Skeletal muscle tissue (tissue), 3 donors: ENCODE measurements at regions not wholly inside any gene's neighbourhood (a gene's known extent, or its start where the extent isn't known, plus 50 kb on each side); places are given as distances from the start of the nearest gene placed in this dataset.

Experiments used
- H3K27ac ChIP-seq: one replicate; pipeline ENCODE4 v1.7.0; 2013; ENCODE audit warnings: mild to moderate bottlenecking, low read depth, low read length, inconsistent platforms
- H3K27me3 ChIP-seq, 3 donors: one replicate each; pipeline ENCODE4 v1.7.0; 2013; ENCODE audit warnings: low read length in 3 of 3; ENCODE audit not compliant: control insufficient read depth in 3 of 3, insufficient read depth in 3 of 3
- H3K36me3 ChIP-seq, 3 donors: one replicate each; pipeline ENCODE4 v1.7.0; 2013; ENCODE audit warnings: low read length in 3 of 3; ENCODE audit not compliant: control insufficient read depth in 3 of 3, insufficient read depth in 3 of 3
- H3K4me1 ChIP-seq, 3 donors: one replicate each; pipeline ENCODE4 v1.7.0; 2013; ENCODE audit warnings: low read length in 3 of 3, mild to moderate bottlenecking in 3 of 3; ENCODE audit not compliant: control insufficient read depth in 3 of 3, insufficient read depth in 3 of 3
- H3K4me3 ChIP-seq, 3 donors: one replicate each; pipeline ENCODE4 v1.7.0; 2013; ENCODE audit warnings: low read length in 3 of 3
- H3K9ac ChIP-seq, 3 donors: one replicate each; pipeline ENCODE4 v1.7.0; 2013; ENCODE audit warnings: low read length in 3 of 3, mild to moderate bottlenecking in 3 of 3, moderate library complexity in 2 of 3, low read depth in 1 of 3
- H3K9me3 ChIP-seq, 3 donors: one replicate each; pipeline ENCODE4 v1.7.0; 2013; ENCODE audit warnings: low read length in 3 of 3; ENCODE audit not compliant: control insufficient read depth in 3 of 3
- donor health status: Osteomylitis.

GRCh38 chr7:156445997-156446761, 194.4 kb upstream of the RNF32 start:
- H3K27ac ChIP-seq: no peak overlapping the region
- peaks cover 0 to 4% (median 0%) of the 10 kb centered on the region in 3 donors for H3K9me3 ChIP-seq
- no peaks in the 10 kb centered on the region for H3K36me3 ChIP-seq
- peaks cover 0 to 4% (median 0%) of the 10 kb centered on the region in 3 donors for H3K27me3 ChIP-seq
- no peak overlapping the region for H3K4me3 ChIP-seq
- H3K4me1 ChIP-seq: no peaks in the 10 kb centered on the region
- H3K9ac ChIP-seq: no peak overlapping the region

GRCh38 chr7:156442516-156442915, 198.1 kb upstream of the RNF32 start:
- H3K27me3 ChIP-seq: peaks cover 0 to 4% (median 0%) of the 10 kb centered on the region in 3 donors
- H3K9me3 ChIP-seq: no peaks in the 10 kb centered on the region
- H3K4me1 ChIP-seq: no peaks in the 10 kb centered on the region
- no peak overlapping the region for H3K27ac ChIP-seq
- H3K36me3 ChIP-seq: no peaks in the 10 kb centered on the region
- H3K9ac ChIP-seq: no peak overlapping the region
- H3K4me3 ChIP-seq: no peak overlapping the region

GRCh38 chr7:156440456-156440855, 200.1 kb upstream of the RNF32 start:
- no peaks in the 10 kb centered on the region for H3K4me1 ChIP-seq
- H3K9ac ChIP-seq: no peak overlapping the region
- no peaks in the 10 kb centered on the region for H3K9me3 ChIP-seq
- H3K27ac ChIP-seq: no peak overlapping the region
- H3K27me3 ChIP-seq: peaks cover 0 to 4% (median 0%) of the 10 kb centered on the region in 3 donors
- no peaks in the 10 kb centered on the region for H3K36me3 ChIP-seq
- H3K4me3 ChIP-seq: no peak overlapping the region

GRCh38 chr7:156438011-156438410, 202.6 kb upstream of the RNF32 start:
- no peaks in the 10 kb centered on the region for H3K4me1 ChIP-seq
- no peak overlapping the region for H3K27ac ChIP-seq
- no peak overlapping the region for H3K9ac ChIP-seq
- no peaks in the 10 kb centered on the region for H3K9me3 ChIP-seq
- no peak overlapping the region for H3K4me3 ChIP-seq
- no peaks in the 10 kb centered on the region for H3K36me3 ChIP-seq
- H3K27me3 ChIP-seq: peaks cover 0 to 4% (median 0%) of the 10 kb centered on the region in 3 donors

GRCh38 chr7:156437021-156437614, 203.5 kb upstream of the RNF32 start:
- H3K36me3 ChIP-seq: no peaks in the 10 kb centered on the region
- no peaks in the 10 kb centered on the region for H3K9me3 ChIP-seq
- no peaks in the 10 kb centered on the region for H3K4me1 ChIP-seq
- no peak overlapping the region for H3K27ac ChIP-seq
- no peak overlapping the region for H3K4me3 ChIP-seq
- H3K9ac ChIP-seq: no peak overlapping the region
- H3K27me3 ChIP-seq: peaks cover 0 to 4% (median 0%) of the 10 kb centered on the region in 3 donors

- no peaks in the 10 kb centered on the region for H3K9me3 ChIP-seq
- no peak overlapping the region for H3K4me3 ChIP-seq
- no peak overlapping the region for H3K27ac ChIP-seq
- no peak overlapping the region for H3K9ac ChIP-seq
- H3K36me3 ChIP-seq: no peaks in the 10 kb centered on the region
- no peaks in the 10 kb centered on the region for H3K27me3 ChIP-seq
- H3K4me1 ChIP-seq: no peaks in the 10 kb centered on the region
Measured at GRCh38 chr7:156435486-156436231, 204.9 kb upstream of the RNF32 start.

GRCh38 chr7:156434706-156435105, 205.9 kb upstream of the RNF32 start:
- H3K27me3 ChIP-seq: no peaks in the 10 kb centered on the region
- no peaks in the 10 kb centered on the region for H3K9me3 ChIP-seq
- no peaks in the 10 kb centered on the region for H3K36me3 ChIP-seq
- H3K27ac ChIP-seq: no peak overlapping the region
- no peak overlapping the region for H3K4me3 ChIP-seq
- H3K9ac ChIP-seq: no peak overlapping the region
- no peaks in the 10 kb centered on the region for H3K4me1 ChIP-seq

- no peak overlapping the region for H3K27ac ChIP-seq
- no peak overlapping the region for H3K9ac ChIP-seq
- no peaks in the 10 kb centered on the region for H3K27me3 ChIP-seq
- H3K4me1 ChIP-seq: no peaks in the 10 kb centered on the region
- H3K4me3 ChIP-seq: no peak overlapping the region
- no peaks in the 10 kb centered on the region for H3K36me3 ChIP-seq
- no peaks in the 10 kb centered on the region for H3K9me3 ChIP-seq
Measured at GRCh38 chr7:156432018-156432417, 208.6 kb upstream of the RNF32 start.

- no peak overlapping the region for H3K9ac ChIP-seq
- H3K4me3 ChIP-seq: no peak overlapping the region
- no peaks in the 10 kb centered on the region for H3K27me3 ChIP-seq
- no peaks in the 10 kb centered on the region for H3K9me3 ChIP-seq
- no peaks in the 10 kb centered on the region for H3K4me1 ChIP-seq
- H3K36me3 ChIP-seq: no peaks in the 10 kb centered on the region
- no peak overlapping the region for H3K27ac ChIP-seq
Measured at GRCh38 chr7:156430109-156430508, 210.5 kb upstream of the RNF32 start.

GRCh38 chr7:156429514-156429913, 211.1 kb upstream of the RNF32 start:
- no peaks in the 10 kb centered on the region for H3K36me3 ChIP-seq
- H3K27me3 ChIP-seq: no peaks in the 10 kb centered on the region
- H3K9me3 ChIP-seq: no peaks in the 10 kb centered on the region
- no peak overlapping the region for H3K27ac ChIP-seq
- H3K9ac ChIP-seq: no peak overlapping the region
- no peak overlapping the region for H3K4me3 ChIP-seq
- no peaks in the 10 kb centered on the region for H3K4me1 ChIP-seq
